RWPE1 (cell line): ENCODE measurements at regions not wholly inside any gene's neighbourhood (a gene's known extent, or its start where the extent isn't known, plus 50 kb on each side); places are given as distances from the start of the nearest gene placed in this dataset.
"Not testable (repeated sequence)": the region's sequence is repeated elsewhere in the genome, so short reads cannot be mapped to it uniquely, and the experiment has no call there.

Experiments
- CTCF ChIA-PET: fragments of 350-600 bp; sonication (Branson Sonifier 250); formaldehyde crosslinking; extraction: SDS; loops from one replicate; lab custom pipeline; 2021; lab: Yijun Ruan, JAX
- POLR2A ChIA-PET: fragments of 400-600 bp; formaldehyde crosslinking; extraction: SDS; loops from one replicate; lab custom pipeline; 2020; ENCODE audit warnings: antibody characterized with exemption; ENCODE audit not compliant: low non-redundant PET; lab: Yijun Ruan, JAX
- DNase-seq: peaks from one replicate; pipeline ENCODE4 v3.0.0; 2012; ENCODE audit warnings: low spot score
- H3K27ac ChIP-seq: fragments of 450-650 bp; 2 replicates; pipeline ENCODE4 v1.5.1; 2017
- CTCF ChIP-seq: fragments of 450-650 bp; conservative IDR thresholded peaks from 2 replicates; pipeline ENCODE4 v1.5.1; 2017; ENCODE audit warnings: low read depth, mild to moderate bottlenecking

- no peak overlapping the region for H3K27ac ChIP-seq
- TF ChIP-seq CTCF: no peak
- ChIA-PET CTCF (no interaction called here), POLR2A (no interaction called here)
- no peak for DNase-seq
These were observed 266.9 kb upstream of the PELI2 start for GRCh38 chr14:55851301-55851700.

DNA sequence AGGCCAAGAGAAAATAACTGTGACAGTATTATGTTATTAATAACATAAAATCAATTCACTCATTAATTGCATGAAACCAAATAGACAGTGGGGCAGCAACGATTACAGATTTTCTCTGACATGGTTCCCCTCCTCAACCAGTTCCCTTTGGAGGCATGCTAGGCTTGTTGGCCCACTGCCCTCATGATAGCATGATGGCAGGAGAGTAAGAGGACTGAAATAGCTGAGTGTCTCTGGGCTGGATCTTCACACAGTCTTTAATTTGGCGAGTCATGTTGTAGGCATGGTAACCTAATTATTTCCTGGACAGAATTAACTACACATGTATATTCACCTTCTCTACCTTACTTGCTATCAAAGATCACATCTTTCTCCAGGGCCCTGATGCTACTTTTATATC is 266.2 kb upstream of the PELI2 start:
- no peak for TF ChIP-seq CTCF
- CTCF ChIA-PET: no interaction called here
- H3K27ac ChIP-seq: no peak overlapping the region
- DNase-seq: no peak
- POLR2A ChIA-PET: no interaction called here

GRCh38 chr14:55855751-55856150 is 262.5 kb upstream of the PELI2 start:
- no peak for TF ChIP-seq CTCF
- no peak overlapping the region for H3K27ac ChIP-seq
- DNase-seq: no peak
- CTCF ChIA-PET: no interaction called here
- POLR2A ChIA-PET: interaction anchor here (0.8 kb wide), 1 partner anchor 804 kb away, joined by 3 read pairs; the partner anchor contains the start of gene MAPK1IP1L

DNA sequence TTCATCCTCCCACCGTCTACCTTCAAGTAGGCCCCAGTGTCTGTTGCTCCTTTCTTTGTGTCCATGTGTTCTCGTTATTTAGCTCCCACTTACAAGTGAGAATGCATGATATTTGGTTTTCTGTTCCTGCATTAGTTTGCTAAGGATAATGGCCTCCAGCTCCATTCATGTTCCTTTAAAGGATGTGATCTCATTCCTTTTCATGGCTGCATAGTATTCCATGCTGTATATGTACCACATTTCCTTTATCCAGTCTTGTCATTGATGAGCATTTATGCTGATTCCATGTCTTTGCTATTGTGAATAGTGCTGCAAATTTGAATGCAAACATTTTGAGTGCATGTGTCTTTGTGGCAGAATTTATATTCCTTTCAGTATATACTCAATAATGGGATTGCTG is 259.6 kb upstream of the PELI2 start:
- no peak for TF ChIP-seq CTCF
- POLR2A ChIA-PET: no interaction called here
- no peak for DNase-seq
- CTCF ChIA-PET: no interaction called here
- no peak overlapping the region for H3K27ac ChIP-seq

- H3K27ac ChIP-seq, POLR2A ChIA-PET, CTCF ChIA-PET, DNase-seq: not testable (repeated sequence)
These were observed 256.6 kb upstream of the PELI2 start for GRCh38 chr14:55861561-55861960.

- ChIA-PET CTCF (interaction anchor here (0.6 to 1.1 kb wide), 3 partner anchors 35 to 286 kb away, joined by 3 to 9 read pairs (median 4); no protein-coding TSS in a partner anchor), POLR2A (no interaction called here)
- no peak overlapping the region for H3K27ac ChIP-seq
- no peak for DNase-seq
- no peak for TF ChIP-seq CTCF
These were observed 253.1 kb upstream of the PELI2 start for GRCh38 chr14:55864890-55865655.

DNA sequence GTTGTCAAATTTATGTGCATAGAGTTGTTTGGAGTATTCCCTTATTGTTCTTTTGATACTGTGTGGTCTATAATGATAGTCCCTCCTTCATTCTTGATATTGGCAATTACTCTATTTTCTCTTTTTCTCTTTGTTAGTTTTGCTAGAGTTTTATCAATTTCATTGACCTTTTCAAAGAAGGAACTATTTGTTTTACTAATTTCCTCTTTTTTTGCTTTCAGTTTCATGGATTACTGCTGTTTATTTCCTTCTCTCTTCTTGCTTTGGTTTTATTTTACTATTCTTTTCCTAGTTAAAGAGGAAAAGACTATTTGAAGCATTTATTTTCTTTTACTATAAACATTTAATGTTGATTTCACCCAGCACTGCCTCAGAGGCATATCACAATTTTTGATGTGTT is 250.9 kb upstream of the PELI2 start:
- POLR2A ChIA-PET: no interaction called here
- no peak for DNase-seq
- TF ChIP-seq CTCF: no peak
- H3K27ac ChIP-seq: no peak overlapping the region
- CTCF ChIA-PET: interaction anchor here (0.7 kb wide), 1 partner anchor 557 kb away, joined by 3 read pairs; no protein-coding TSS in a partner anchor
